ENCODE measurements at regions not wholly inside any gene's neighbourhood (a gene's known extent, or its start where the extent isn't known, plus 50 kb on each side); places are given as distances from the start of the nearest gene placed in this dataset.
"Not testable (repeated sequence)": the region's sequence is repeated elsewhere in the genome, so short reads cannot be mapped to it uniquely, and the experiment has no call there.

GRCh38 chr12:112705037-112705632 lies 86.4 kb upstream of the RPH3A start:
- H3K27me3 Mint-ChIP-seq (ENCODE audit: unreplicated experiment): peaks cover 80% of the 10 kb centered on the region
- intact Hi-C loops (cut with micrococcal nuclease; ENCODE audit: unreplicated experiment): no loop called here
- no TSS peak for BruUV-seq (replicated peaks)
- no peaks in the 10 kb centered on the region for H3K9me3 Mint-ChIP-seq (ENCODE audit: low read depth, unreplicated experiment)
- H3K4me3 Mint-ChIP-seq (ENCODE audit: low read depth, unreplicated experiment): no peak overlapping the region
- TF ChIP-seq CTCF (IDR thresholded peaks at IDR 0.05; ENCODE audit: unreplicated experiment): no peak
- DNase-seq: no peak
- no peaks in the 10 kb centered on the region for H3K36me3 Mint-ChIP-seq (ENCODE audit: insufficient read depth, unreplicated experiment)
- CTCF ChIA-PET: no interaction called here
- H3K27ac Mint-ChIP-seq (ENCODE audit: unreplicated experiment): no peak overlapping the region
- H3K4me1 Mint-ChIP-seq (ENCODE audit: low read depth, unreplicated experiment): no peaks in the 10 kb centered on the region

GRCh38 chr12:112710414-112710813 lies 81.1 kb upstream of the RPH3A start:
- no peak overlapping the region for H3K4me3 Mint-ChIP-seq (ENCODE audit: low read depth, unreplicated experiment)
- no peak overlapping the region for H3K27ac Mint-ChIP-seq (ENCODE audit: unreplicated experiment)
- peaks cover 89% of the 10 kb centered on the region for H3K27me3 Mint-ChIP-seq (ENCODE audit: unreplicated experiment)
- no peaks in the 10 kb centered on the region for H3K9me3 Mint-ChIP-seq (ENCODE audit: low read depth, unreplicated experiment)
- no peaks in the 10 kb centered on the region for H3K4me1 Mint-ChIP-seq (ENCODE audit: low read depth, unreplicated experiment)
- H3K36me3 Mint-ChIP-seq (ENCODE audit: insufficient read depth, unreplicated experiment): no peaks in the 10 kb centered on the region
- CTCF ChIA-PET: no interaction called here
- BruUV-seq (replicated peaks): no TSS peak
- no peak for TF ChIP-seq CTCF (IDR thresholded peaks at IDR 0.05; ENCODE audit: unreplicated experiment)
- intact Hi-C loops (cut with micrococcal nuclease; ENCODE audit: unreplicated experiment): no loop called here
- no peak for DNase-seq

GRCh38 chr12:112711026-112711425 lies 80.5 kb upstream of the RPH3A start:
- Mint-ChIP-seq H3K27me3 (ENCODE audit: unreplicated experiment) (peaks cover 90% of the 10 kb centered on the region), H3K27ac (ENCODE audit: unreplicated experiment) (no peak overlapping the region), H3K4me3 (ENCODE audit: low read depth, unreplicated experiment) (no peak overlapping the region), H3K9me3 (ENCODE audit: low read depth, unreplicated experiment) (no peaks in the 10 kb centered on the region), H3K4me1 (ENCODE audit: low read depth, unreplicated experiment) (no peaks in the 10 kb centered on the region), H3K36me3 (ENCODE audit: insufficient read depth, unreplicated experiment) (no peaks in the 10 kb centered on the region)
- no peak for DNase-seq
- no TSS peak for BruUV-seq (replicated peaks)
- CTCF ChIA-PET: no interaction called here
- no peak for TF ChIP-seq CTCF (IDR thresholded peaks at IDR 0.05; ENCODE audit: unreplicated experiment)
- intact Hi-C loops (cut with micrococcal nuclease; ENCODE audit: unreplicated experiment): no loop called here

- no peak overlapping the region for H3K27ac Mint-ChIP-seq (ENCODE audit: unreplicated experiment)
- DNase-seq: no peak
- peaks cover 85% of the 10 kb centered on the region for H3K27me3 Mint-ChIP-seq (ENCODE audit: unreplicated experiment)
- H3K9me3 Mint-ChIP-seq (ENCODE audit: low read depth, unreplicated experiment): no peaks in the 10 kb centered on the region
- intact Hi-C loops (cut with micrococcal nuclease; ENCODE audit: unreplicated experiment): no loop called here
- no peak overlapping the region for H3K4me3 Mint-ChIP-seq (ENCODE audit: low read depth, unreplicated experiment)
- no TSS peak for BruUV-seq (replicated peaks)
- H3K36me3 Mint-ChIP-seq (ENCODE audit: insufficient read depth, unreplicated experiment): no peaks in the 10 kb centered on the region
- H3K4me1 Mint-ChIP-seq (ENCODE audit: low read depth, unreplicated experiment): no peaks in the 10 kb centered on the region
- CTCF ChIA-PET: no interaction called here
- TF ChIP-seq CTCF (IDR thresholded peaks at IDR 0.05; ENCODE audit: unreplicated experiment): no peak
Observed at GRCh38 chr12:112711507-112711906, 80.0 kb upstream of the RPH3A start.

GRCh38 chr12:112712751-112713150 lies 78.8 kb upstream of the RPH3A start:
- H3K27ac Mint-ChIP-seq (ENCODE audit: unreplicated experiment); H3K4me3 Mint-ChIP-seq (ENCODE audit: low read depth, unreplicated experiment); DNase-seq; H3K4me1 Mint-ChIP-seq (ENCODE audit: low read depth, unreplicated experiment); intact Hi-C loops (cut with micrococcal nuclease; ENCODE audit: unreplicated experiment); BruUV-seq (replicated peaks); H3K36me3 Mint-ChIP-seq (ENCODE audit: insufficient read depth, unreplicated experiment); H3K9me3 Mint-ChIP-seq (ENCODE audit: low read depth, unreplicated experiment): not testable (repeated sequence)
- H3K27me3 Mint-ChIP-seq (ENCODE audit: unreplicated experiment): peaks cover 72% of the 10 kb centered on the region
- CTCF ChIA-PET: interaction anchor here (1.2 kb wide), 1 partner anchor 9 kb away, joined by 3 read pairs; no protein-coding TSS in a partner anchor

Measured in Calu3 (cell line).